Stimulated activated CD4-positive, alpha-beta T cell treated with anti-CD3 and anti-CD28 coated beads, TNF-alpha, amount 100 ng/mL, for 4 hours (primary cell): ENCODE measurements at regions not wholly inside any gene's neighbourhood (a gene's known extent, or its start where the extent isn't known, plus 50 kb on each side); places are given as distances from the start of the nearest gene placed in this dataset.

Experiments used
- DNase-seq, 3 experiments: peaks; one replicate each; pipeline ENCODE4 v3.0.0-alpha.2; 2020; ENCODE audit warnings: low read depth in 3 of 3

DNA sequence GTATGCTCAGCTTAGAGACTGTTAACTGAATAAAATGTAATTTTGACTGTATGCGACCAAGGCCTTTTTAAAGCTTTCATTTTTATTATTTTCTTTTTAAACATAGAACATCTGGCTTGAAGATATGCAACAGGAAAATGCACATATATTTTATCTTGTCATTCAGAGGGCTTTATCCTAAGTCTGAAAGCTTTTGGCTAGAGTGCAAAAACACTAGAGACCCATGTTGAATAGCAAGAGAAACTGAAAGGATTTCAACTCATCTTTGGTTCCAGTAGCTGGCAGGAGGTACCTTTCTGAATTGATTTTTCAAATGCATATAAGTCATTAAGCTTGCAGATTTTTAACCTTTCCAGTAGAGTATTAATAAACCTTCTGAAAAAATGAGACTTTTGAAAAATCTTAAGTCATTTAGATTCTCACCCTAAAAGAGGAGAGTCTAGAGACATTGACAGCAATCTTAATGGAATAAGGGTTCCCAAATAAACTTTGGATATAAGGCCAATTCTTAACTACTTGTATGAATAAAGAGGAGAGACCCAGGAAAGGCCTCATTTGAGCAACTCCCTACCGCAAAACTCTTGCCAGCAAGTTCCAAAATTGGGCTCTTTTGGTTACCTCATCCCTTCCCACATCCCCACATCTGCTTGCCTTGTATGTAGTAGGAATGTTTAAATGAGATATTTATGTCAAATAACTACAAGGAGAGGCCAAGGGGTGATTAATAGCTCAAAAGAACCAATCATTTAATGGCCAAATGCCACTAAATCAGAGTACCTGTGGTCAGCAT is 454.4 kb downstream of the HTR7 start:
- no peak for DNase-seq

DNA sequence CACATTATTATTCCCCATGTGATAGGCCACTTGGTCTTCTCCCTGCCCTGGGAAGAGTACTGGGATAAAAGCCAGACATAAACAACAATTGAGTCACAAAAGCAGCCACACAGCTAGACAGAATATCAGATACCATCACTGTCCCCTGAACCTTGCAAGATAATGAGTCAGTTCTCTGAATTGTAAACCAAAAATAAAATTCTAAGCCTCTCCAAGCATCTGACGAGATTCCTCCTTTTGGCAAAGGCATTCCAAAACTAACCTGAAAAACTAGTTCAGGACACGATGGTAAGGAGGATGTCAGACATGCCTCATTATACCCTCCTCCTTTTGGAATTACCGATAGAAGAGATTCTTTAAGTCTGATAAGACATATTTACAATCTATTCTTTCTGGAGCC is 450.7 kb downstream of the HTR7 start:
- no peak for DNase-seq

DNA sequence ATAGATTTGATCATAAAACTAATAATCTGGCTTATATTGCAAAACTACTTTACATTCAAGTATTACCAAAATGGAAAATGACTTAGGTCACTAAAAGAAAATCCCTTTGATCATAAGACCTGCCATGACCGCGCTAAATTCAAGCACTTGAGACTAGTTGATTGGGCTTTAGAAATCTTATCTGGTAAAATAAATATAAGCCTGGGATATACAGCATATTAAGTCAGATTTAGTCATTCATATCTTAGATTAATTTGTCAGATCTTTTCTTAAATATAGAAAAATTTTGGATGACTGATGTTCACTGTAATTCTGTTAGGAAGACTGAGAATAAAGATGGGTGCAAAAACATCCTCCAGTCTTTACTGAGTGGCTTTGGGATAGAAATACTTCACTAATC is 450.0 kb downstream of the HTR7 start:
- DNase-seq: no peak

DNA sequence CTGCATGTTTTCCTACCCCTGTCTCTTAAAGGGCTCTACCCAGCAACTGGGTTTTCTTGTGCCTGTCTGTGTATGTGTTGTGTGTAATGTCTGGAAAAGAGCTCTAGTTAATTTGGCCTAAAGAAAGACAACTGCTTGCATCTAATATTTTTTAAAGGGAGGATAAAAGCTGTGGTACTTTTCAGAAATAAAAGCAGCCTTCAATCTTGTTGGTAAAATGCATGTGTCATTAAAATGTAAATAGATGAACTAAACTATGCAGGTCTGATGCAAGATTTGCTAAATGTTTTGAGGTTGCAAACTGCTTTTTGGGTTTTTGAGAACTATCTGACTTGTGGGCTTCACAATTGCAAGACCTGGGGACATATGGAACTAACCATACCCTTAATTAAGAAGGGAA is 445.3 kb downstream of the HTR7 start:
- DNase-seq: no peak

DNA sequence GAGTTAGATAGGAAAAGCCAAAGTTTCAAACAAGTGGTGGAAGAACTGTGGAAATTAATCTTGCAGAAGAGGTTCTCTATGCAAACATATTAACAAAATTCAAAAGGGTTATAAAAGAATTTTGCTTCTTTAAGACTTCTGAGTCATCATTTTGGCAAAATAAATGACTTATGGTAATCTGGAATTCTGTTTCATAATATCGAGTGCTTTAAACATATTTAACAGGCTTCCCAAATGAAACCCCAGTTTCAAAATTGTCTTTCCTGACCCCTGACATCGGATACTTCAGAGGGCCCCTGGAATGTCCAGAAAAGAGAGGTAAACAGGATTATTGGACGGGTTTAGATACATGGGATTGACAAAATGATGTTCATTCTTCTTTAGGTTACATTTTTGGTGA is 444.6 kb downstream of the HTR7 start:
- DNase-seq: no peak

DNA sequence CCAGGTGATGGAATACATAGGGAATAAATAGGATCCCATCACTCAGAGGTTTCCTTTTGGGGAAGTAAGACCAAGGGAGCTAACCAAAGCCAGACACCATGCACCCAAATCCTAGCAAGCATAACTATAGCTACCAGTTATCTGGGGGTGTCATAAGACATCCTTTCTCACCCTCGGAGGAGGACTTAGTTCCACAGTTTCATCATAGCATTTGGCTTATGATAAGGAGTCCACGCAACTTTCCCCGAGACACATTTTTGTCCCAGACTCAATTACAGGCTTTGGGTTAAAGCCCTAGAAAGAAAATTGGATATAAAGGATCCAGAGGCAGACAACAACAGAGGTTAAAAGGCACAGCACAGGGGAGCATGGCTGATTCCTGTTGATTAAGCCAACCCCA is 442.9 kb downstream of the HTR7 start:
- DNase-seq: no peak

DNA sequence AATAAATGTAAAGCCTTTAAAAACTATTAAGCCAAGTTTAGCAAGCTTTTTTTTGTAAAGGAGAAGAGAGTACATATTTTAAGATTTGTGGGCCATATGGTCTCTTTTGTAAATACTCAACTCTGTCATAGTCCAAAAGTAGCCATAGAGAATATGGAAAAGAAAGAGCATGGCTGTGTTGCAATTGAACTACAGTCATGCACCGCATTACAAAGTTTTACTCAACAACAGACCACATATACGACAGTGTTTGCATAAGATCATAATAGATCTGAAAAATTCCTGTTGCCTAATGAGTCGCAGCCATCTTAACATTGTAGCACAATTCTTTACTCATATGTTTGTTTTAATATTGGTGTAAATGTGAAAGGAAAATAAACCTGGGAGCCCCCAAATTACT is 440.8 kb downstream of the HTR7 start:
- no peak for DNase-seq

DNA sequence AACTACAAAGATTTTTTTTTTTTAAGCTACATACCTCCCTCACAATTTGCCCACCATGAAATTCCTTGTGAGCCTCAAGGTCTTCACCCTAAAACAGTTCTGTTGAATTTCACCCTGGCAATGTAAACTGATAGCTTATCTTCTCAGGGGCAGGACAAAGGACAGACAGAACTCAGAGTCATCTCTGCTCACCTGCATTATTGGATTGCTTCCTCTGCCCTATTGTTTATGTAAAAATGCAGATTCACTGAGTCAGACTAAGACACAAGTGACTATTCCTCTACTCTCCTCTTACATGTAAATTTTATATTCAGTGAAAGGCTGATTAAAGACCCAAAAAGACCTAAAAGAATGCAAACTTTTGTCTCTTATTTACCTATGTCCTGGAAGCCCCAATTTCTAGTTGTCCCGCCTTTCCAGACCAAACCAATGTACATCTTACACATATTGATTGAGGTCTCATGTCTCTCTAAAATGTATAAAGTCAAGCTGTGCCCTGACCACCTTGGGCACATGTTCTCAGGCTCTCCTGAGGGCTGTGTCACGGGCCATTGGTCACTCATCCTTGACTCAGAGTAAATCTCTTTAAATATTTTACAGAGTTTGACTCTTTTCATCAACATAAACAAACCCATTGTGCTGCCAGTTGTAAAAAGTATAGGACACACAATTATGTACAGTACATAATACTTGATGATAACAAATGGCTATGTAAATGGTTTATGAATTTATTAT is 440.2 kb downstream of the HTR7 start:
- DNase-seq: no peak

DNA sequence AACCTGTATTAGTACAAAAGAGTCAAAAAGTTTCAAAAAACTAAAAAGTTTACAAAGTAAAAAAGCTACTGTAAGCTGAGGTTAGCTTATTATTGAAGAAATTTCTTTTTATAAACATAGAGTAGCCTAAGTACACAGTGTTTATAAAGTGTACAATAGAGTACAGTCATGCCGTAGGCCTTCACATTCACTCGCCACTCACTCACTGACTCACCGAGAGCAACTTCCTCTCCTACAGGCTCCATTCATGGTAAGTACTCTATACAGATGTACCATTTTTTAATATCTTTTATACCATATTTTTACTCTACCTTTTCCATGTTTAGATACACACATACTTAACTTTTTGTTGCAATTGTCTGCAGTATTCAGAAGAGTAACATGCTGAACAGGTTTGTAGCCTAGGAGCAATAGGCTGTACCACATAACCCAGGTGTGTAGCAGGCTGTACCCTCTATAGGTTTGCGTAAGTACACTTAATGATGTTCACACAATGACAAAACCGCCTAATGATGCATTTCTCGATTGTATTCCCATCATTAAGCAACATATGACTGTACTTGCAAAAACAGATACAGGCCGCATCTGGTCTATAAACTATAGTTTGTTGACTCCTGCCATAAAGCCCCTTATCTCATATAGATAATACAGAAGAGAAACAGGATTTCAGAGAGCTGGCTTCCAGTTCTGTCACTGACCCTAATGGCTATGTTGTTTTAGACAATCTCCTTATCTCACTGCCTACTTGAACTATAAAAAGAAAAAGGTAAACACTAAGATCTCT is 438.8 kb downstream of the HTR7 start:
- DNase-seq: no peak

DNA sequence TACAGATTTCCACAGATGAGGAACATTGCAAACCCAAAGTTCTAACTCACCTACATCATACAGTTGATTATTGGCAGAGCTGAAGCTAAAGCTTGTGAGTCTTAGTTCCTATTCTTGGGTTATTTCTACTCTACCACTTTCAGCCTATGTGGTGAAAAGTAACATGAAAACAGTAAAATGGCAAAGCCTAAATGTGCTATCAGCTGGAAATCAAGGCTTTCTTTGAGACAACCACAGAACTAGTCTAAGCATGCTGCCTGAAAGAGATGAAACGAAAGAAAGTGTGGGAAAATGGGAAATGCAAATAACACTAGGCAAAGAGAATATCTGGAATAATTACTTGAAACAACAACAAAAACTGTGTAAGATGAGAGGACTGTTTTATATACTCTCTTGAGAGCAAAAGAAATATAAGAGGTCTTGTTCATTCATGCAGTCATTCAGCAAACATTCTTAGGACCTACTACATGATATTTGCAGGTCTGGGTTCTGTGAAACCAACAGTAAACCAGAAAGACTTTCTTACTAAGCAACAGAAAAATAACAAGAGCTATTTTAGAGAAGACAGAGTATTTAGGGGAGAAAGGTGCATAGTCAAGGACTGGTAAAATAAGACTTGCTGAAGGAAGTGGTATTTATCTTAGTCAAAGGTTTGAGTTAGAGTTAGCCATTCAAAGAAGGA is 437.1 kb downstream of the HTR7 start:
- no peak for DNase-seq

DNA sequence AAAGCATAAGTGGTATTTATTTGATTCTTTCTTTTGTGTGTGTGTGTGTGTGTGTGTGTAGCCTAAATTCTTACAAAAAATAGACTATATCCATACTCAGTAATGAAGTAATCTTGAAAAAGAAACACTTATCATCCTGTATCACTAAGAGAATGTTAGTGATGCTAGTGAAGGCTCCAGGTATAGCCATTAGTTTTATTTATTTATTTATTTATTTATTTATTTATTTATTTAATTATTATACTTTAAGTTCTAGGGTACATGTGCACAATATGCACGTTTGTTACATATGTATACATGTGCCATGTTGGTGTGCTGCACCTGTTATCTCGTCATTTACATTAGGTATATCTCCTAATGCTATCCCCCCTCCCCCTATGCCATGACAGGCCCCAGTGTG is 436.0 kb downstream of the HTR7 start:
- DNase-seq: no peak

DNA sequence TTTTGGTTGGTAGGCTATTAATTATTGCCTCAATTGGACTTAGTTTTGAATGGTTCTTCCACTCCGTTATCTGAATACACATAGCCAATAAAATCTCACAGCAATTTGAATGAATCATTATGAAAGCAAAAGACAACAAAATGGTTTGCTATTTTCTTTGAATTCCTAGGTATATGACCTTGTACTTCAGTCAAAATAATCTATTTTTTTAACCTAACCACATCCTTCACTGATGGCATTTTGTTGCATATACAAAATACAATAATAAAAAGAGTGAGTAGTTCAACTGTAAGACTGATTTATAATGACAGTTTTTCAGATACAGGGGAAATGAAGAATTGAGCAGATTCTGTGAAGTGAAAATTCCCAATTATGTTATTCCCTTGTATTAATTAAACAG is 433.1 kb downstream of the HTR7 start:
- DNase-seq: no peak

DNA sequence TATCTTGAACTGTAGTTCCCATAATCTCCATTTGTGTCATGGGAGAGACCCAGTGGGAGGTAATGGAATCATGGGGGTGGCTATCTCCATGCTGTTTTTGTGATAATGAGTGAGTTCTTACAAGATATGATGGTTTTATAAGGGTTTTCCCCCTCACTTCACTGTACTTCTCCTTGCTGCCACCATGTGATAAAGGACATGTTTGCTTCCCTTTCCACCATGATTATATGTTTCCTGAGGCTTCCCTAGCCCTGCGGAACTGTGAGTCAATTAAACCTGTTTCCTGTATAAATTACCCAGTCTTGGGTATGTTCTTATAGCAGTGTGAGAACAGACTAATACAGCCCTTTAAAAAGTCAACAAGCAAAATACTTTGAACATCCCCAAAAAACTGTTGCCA is 427.7 kb downstream of the HTR7 start:
- DNase-seq: no peak

DNA sequence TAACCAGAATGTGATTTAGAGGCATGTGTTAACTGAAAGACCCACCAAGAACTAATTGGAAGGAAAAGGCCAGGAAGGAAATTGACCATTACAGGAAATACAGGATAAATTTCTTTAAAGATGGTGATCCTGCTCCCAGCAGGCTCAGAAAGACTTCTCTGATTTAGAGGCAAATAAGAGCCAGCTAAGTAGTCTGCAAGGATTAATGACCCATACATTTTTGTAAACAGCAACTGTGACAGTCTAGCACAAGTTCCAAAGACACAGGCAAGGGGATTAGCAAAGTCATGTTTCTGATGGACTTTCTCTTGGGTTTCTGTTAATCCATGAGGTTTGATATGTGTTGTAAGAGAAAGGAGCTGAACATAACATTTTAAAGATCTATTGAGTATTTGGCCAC is 425.0 kb downstream of the HTR7 start:
- DNase-seq: no peak

DNA sequence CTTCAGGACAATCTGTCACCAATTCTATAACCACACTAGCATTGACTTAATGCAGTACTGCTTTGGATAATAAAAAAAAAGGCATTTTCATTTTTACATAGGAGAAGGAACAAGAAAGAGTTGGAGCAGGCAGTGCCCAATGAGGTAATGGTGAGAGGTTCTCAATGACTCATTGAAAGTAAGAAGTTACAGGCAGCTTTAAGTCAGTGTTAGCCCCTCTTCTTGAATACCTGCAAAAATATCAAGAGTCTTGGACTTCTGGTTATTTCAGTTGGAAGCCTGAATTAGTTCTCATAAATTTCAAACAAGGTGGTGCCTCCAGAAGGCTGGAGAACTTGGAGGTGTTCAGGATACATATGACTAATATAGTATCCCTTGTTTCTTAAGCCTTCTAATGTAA is 422.5 kb downstream of the HTR7 start:
- no peak for DNase-seq

DNA sequence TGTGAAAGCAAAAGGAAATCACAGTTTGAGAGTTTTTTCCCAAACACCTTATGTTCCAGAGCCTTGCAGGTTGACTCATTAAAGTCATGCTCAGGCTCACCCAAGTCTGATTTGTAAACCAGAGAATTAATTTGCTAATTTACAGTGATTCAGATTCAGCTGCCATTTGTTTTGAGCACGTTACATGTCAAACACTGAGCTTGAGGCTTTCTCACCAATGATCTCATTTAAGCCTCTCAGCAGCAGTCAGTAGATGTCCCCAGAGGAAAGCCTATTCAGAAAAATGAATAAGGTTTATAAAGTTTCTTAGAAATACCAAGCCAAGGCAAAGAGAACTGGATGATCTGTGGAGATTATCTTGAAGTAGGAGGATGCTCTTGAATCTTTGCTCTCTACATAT is 420.4 kb downstream of the HTR7 start:
- no peak for DNase-seq

DNA sequence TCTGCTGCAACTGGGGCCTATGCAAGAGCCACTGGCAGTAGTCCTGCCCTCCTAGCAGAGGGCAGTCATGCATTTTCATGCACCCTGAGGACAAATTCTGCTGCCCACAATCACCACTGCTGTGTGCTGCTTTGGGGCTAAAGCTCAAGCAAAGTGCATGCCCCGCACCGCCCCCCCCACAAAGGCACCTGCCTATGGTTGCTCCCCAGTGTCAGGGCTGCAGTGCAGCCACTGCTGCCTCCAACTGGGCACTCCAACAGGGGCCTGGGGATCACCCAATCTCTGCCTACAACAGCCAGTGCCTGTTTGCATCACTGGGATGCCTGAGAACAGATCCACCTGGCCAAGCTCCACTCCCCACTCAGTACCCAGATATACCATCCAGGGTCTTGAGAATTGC is 417.0 kb downstream of the HTR7 start:
- no peak for DNase-seq

DNA sequence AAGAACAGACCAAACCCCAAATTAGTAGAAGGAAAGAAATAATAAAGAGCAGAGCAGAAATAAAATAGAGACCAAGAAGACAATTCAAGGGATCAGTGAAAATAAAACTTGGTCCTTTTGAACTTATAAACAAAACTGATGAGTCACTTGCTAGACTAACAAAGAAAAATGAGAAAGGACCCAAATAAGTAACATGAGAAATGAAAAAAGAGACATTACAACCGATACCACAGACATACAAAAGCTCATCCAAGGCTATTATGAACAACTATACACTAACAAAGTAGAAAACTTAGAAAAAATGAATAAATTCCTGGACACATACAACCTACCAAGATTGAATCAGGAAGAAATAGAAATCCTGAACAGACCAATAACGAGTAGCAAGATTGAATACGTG is 414.5 kb downstream of the HTR7 start:
- DNase-seq: no peak

DNA sequence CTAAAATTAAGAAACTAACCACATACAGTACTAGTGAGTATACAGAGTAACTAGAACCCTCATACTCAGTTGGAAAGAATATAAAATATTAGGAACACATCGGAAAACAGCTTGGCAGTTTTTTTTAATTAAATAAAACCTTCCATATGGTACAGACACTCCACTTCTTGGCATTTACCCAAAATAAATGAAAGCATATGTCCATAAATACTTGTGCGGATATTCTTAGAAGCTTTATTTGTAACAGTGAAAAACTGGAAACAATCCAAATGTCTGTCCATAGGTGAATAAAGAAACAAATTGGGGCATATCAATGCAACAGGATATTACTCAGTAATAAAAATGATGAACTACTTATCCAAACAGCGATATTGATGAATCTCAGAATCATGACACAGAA is 410.0 kb downstream of the HTR7 start:
- DNase-seq: no peak

DNA sequence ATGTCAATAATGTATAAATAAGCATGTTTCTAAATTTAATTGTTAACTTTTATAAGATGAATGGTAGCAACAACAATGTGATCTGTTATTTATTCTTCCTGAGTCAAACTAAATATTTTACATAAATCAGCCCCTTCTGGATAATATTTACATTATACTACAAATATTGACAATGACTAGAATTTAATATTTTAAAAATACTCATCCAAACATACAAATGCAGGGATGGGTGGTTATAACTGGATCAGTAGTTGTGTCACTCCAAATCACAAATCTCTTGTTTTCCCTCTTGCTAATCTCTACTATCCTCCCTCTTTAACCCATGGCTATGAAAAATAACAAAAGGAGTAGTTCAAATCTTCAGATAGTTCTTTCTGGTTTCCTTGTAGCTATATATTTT is 407.0 kb downstream of the HTR7 start:
- DNase-seq: no peak

DNA sequence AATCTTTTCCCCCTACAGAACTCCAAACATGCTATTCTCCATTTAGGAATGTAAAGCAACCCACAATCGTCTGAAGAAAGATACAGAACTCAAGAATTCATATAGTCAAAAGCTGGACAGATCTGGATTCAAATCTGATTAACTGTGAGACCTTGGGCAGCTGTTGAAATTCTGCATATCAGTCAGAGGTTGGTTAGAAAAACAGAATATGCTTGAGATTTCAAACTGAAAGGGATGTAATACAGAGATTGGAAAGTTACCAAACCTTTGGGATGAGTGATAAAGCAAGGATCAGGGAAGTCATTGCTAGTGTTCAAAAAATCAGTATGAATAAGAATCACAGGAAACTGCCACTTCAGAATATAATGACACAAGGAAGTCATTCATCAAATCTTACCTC is 406.6 kb downstream of the HTR7 start:
- DNase-seq: no peak

DNA sequence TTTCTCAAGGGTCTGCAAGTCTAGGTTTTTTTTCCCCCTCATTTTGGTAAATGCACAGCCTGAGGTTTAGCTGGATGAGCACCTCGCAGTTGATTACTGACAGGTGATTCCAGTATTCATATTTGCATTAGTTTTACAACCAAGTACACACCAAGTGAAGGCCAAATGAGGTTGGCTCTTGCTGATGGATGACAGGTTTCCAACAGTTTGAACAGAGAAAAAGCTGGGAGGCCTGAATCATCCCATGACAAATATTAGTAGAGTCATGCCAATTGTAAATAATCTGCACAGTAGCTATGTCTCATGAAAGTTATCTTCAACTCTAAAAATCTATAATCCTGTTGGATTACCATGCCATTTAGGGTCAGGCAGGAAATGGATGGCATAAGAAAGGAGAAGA is 399.8 kb downstream of the HTR7 start:
- DNase-seq: no peak
